Endothelial cell of umbilical vein (primary cell): ENCODE measurements at regions not wholly inside any gene's neighbourhood (a gene's known extent, or its start where the extent isn't known, plus 50 kb on each side); places are given as distances from the start of the nearest gene placed in this dataset.

ENCODE experiments used
- BruUV-seq: library from RNA; stranded (reverse); fragments of 400-500 nt; replicated peaks from 2 replicates; lab custom pipeline; 2021; lab: Mats Ljungman, UMichigan
- CTCF ChIA-PET: fragments of 300-600, 350-600 bp; sonication (Branson Sonifier 250); formaldehyde crosslinking; loops from one replicate; lab custom pipeline; 2021; ENCODE audit warnings: antibody characterized with exemption, inconsistent platforms; lab: Charles Lee
- POLR2A ChIA-PET: fragments of 300-600, 350-600 bp; sonication (Branson Sonifier 250); formaldehyde crosslinking; loops from one replicate; lab custom pipeline; 2021; ENCODE audit warnings: antibody characterized with exemption, inconsistent platforms; lab: Charles Lee
- DNase-seq: peaks from one replicate; pipeline ENCODE4 v3.0.0-alpha.2; 2011; ENCODE audit warnings: low read depth, low spot score
- FAIRE-seq: peaks from 2 replicates; lab custom pipeline; 2011; peaks lifted over from hg19 to GRCh38; lab: Jason Lieb, UNC
- H2AFZ ChIP-seq: 2 replicates; pipeline ENCODE4 v1.6.0; 2012; ENCODE audit warnings: low read depth, low read length, control low read depth, inconsistent platforms
- H3K27ac ChIP-seq: 2 replicates; pipeline ENCODE4 v1.5.1; 2011; ENCODE audit warnings: low read depth, mild to moderate bottlenecking, control low read depth, low read length, moderate library complexity; ENCODE audit not compliant: insufficient read depth
- H3K27me3 ChIP-seq, 2 experiments: 2 replicates each; pipeline versions ENCODE4 v1.6.0 to v1.6.1; 2011; ENCODE audit warnings: low read length in 2 of 2, mixed read lengths in 1 of 2; ENCODE audit not compliant: control insufficient read depth in 2 of 2, insufficient read depth in 2 of 2
- H3K36me3 ChIP-seq, 2 experiments: 2 replicates in 1 of 2; 3 replicates in 1 of 2; pipeline ENCODE4 v1.5.1; 2011; ENCODE audit warnings: low read length in 2 of 2, mild to moderate bottlenecking in 1 of 2, moderate library complexity in 1 of 2; ENCODE audit not compliant: control insufficient read depth in 2 of 2, insufficient read depth in 2 of 2; ENCODE audit errors: extremely low read depth in 1 of 2
- H3K4me1 ChIP-seq: 3 replicates; pipeline ENCODE4 v1.5.1; 2011; ENCODE audit warnings: mild to moderate bottlenecking, low read length; ENCODE audit not compliant: control insufficient read depth, insufficient read depth; ENCODE audit errors: extremely low read depth
- H3K4me2 ChIP-seq: 2 replicates; pipeline ENCODE4 v1.6.1; 2011; ENCODE audit warnings: low read length, control low read depth, mixed read lengths; ENCODE audit not compliant: insufficient read depth
- H3K4me3 ChIP-seq, 3 experiments: fragments of 200-600 bp in 1 of 3; sonication (generic), shearing (Covaris generic) in 1 of 3; replicated peaks in 1 of 3; 2 replicates each; pipeline ENCODE4 v1.5.1; 2011 to 2016; ENCODE audit warnings: control low read depth in 3 of 3, low read length in 3 of 3, mild to moderate bottlenecking in 2 of 3, inconsistent platforms in 1 of 3, low read depth in 1 of 3, moderate library complexity in 1 of 3; ENCODE audit not compliant: insufficient read depth in 1 of 3
- H3K79me2 ChIP-seq: 2 replicates; pipeline ENCODE4 v1.6.0; 2012; ENCODE audit warnings: low read length, inconsistent platforms; ENCODE audit not compliant: control insufficient read depth, insufficient read depth
- H3K9ac ChIP-seq: replicated peaks from 2 replicates; pipeline ENCODE3; 2011; ENCODE audit warnings: low read length, control low read depth; ENCODE audit not compliant: insufficient read depth; ENCODE audit errors: extremely low read depth
- H3K9me1 ChIP-seq: replicated peaks from 3 replicates; pipeline ENCODE4 v1.6.0; 2011; ENCODE audit warnings: mild to moderate bottlenecking, low read length; ENCODE audit not compliant: control insufficient read depth, insufficient read depth; ENCODE audit errors: extremely low read depth
- H3K9me3 ChIP-seq: replicated peaks from 2 replicates; pipeline ENCODE4 v1.5.1; 2012; ENCODE audit warnings: low read length, inconsistent platforms; ENCODE audit not compliant: control insufficient read depth, insufficient read depth
- H4K20me1 ChIP-seq: replicated peaks from 2 replicates; pipeline ENCODE3; 2011; ENCODE audit warnings: mild to moderate bottlenecking, low read length; ENCODE audit not compliant: control insufficient read depth, insufficient read depth; ENCODE audit errors: extremely low read depth
- EZH2 ChIP-seq: IDR thresholded peaks from 2 replicates; pipeline ENCODE4 v1.6.1; 2012; ENCODE audit warnings: borderline replicate concordance, low read depth, mild to moderate bottlenecking, moderate library complexity, low read length, inconsistent platforms; ENCODE audit not compliant: severe bottlenecking
- FOS ChIP-seq: IDR thresholded peaks from 2 replicates; pipeline ENCODE4 v1.6.1; 2011; ENCODE audit warnings: mild to moderate bottlenecking, low read length, moderate library complexity, borderline replicate concordance; ENCODE audit not compliant: insufficient read depth
- JUN ChIP-seq: IDR thresholded peaks from 2 replicates; pipeline ENCODE4 v1.6.1; 2011; ENCODE audit warnings: borderline replicate concordance, low read depth; ENCODE audit not compliant: insufficient read length, insufficient read depth
- MYC ChIP-seq: IDR thresholded peaks from one replicate; pipeline ENCODE4 v1.6.1; 2011; ENCODE audit warnings: mild to moderate bottlenecking, low read depth, low read length
- POLR2A ChIP-seq: IDR thresholded peaks from 2 replicates; pipeline ENCODE4 v1.6.1; 2012; ENCODE audit warnings: low read depth, mild to moderate bottlenecking, control low read depth, low read length
- POLR2AphosphoS5 ChIP-seq: IDR thresholded peaks from 2 replicates; pipeline ENCODE4 v1.6.1; 2012; ENCODE audit warnings: low read depth, mild to moderate bottlenecking, control low read depth, low read length, moderate library complexity; ENCODE audit not compliant: insufficient read depth
- dilution Hi-C: fragments of 300-500 bp; cut with MboI; formaldehyde crosslinking; loops from one replicate; pipeline ENCODE4 v1.15.0; 2019; ENCODE audit warnings: low sequenced_read_pairs; ENCODE audit not compliant: extremely low pct_ligation_motif_present
- intact Hi-C: fragments of 100-400 bp; cut with micrococcal nuclease; formaldehyde crosslinking; loops from one replicate; pipeline ENCODE4 v1.10.0; 2022
- TF ChIP-seq, protein P1 (sequence below): IDR thresholded peaks from 2 replicates; pipeline ENCODE4 v1.6.1; 2011; ENCODE audit not compliant: insufficient read depth, insufficient read length
- TF ChIP-seq, protein P2 (sequence below), 2 donors: IDR thresholded peaks; 1 replicate in 1 of 2; 2 replicates in 1 of 2; pipeline ENCODE4 v1.5.1; 2011; ENCODE audit warnings: low read length in 2 of 2, mild to moderate bottlenecking in 2 of 2, moderate library complexity in 2 of 2, control low read depth in 1 of 2, inconsistent platforms in 1 of 2, low read depth in 1 of 2; ENCODE audit not compliant: insufficient read depth in 1 of 2; ENCODE audit errors: extremely low read depth in 1 of 2

DNA sequence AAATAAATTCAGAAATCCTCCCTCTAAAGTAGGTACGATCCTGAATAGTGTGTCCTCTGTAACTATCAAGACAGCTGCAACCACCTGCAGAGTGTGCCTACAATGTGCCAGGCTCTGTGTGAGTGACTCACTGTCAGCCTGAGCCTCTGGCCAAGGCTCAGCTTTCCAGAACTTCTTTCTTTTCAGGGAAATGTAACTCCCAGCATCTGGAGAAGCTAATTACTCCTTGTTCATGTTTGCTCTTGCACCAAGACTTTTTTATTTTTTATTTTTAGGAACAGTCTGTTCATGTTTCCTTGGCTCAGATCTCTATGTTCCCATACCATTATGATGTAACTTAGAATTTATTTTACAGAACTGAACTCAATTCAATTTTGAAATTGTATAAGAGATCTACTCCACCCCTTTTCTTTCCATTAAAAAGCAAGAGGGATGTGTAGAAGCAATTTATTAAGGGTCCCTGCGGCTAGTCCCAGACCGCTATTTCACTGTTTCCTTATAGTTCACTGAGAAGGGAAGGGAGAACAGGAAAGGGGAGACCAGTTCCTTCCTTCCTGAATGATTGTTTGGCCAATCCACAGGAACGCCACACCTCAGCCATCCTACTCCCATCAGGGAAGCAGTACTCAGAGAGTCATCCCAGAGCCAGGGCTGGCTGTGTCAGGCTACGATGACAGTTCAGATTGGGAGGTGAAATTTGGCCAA lies 112.4 kb upstream of the ZNF648 start:
- no peaks in the 10 kb centered on the region for H3K36me3 ChIP-seq
- ChIA-PET CTCF (no interaction called here), POLR2A (no interaction called here)
- FAIRE-seq: no peak
- H3K27me3 ChIP-seq: no peaks in the 10 kb centered on the region
- intact Hi-C loops: no loop called here
- no TSS peak for BruUV-seq
- H3K27ac ChIP-seq: no peak overlapping the region
- H3K4me1 ChIP-seq: no peaks in the 10 kb centered on the region
- H3K9ac ChIP-seq: no peak overlapping the region
- H3K9me3 ChIP-seq: no peaks in the 10 kb centered on the region
- no peak overlapping the region for H2AFZ ChIP-seq
- no peaks in the 10 kb centered on the region for H4K20me1 ChIP-seq
- dilution Hi-C loops: no loop called here
- no peaks in the 10 kb centered on the region for H3K9me1 ChIP-seq
- TF ChIP-seq JUN (no peak), EZH2 (no peak), MYC (no peak), FOS (no peak), POLR2A (no peak), POLR2AphosphoS5 (no peak)
- TF ChIP-seq, protein P1, sequence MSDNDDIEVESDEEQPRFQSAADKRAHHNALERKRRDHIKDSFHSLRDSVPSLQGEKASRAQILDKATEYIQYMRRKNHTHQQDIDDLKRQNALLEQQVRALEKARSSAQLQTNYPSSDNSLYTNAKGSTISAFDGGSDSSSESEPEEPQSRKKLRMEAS: no peak
- TF ChIP-seq, protein P2, sequence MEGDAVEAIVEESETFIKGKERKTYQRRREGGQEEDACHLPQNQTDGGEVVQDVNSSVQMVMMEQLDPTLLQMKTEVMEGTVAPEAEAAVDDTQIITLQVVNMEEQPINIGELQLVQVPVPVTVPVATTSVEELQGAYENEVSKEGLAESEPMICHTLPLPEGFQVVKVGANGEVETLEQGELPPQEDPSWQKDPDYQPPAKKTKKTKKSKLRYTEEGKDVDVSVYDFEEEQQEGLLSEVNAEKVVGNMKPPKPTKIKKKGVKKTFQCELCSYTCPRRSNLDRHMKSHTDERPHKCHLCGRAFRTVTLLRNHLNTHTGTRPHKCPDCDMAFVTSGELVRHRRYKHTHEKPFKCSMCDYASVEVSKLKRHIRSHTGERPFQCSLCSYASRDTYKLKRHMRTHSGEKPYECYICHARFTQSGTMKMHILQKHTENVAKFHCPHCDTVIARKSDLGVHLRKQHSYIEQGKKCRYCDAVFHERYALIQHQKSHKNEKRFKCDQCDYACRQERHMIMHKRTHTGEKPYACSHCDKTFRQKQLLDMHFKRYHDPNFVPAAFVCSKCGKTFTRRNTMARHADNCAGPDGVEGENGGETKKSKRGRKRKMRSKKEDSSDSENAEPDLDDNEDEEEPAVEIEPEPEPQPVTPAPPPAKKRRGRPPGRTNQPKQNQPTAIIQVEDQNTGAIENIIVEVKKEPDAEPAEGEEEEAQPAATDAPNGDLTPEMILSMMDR (IDR thresholded peaks at IDR 0.05; ENCODE audit: extremely low read depth in 1 of 2, insufficient read depth in 1 of 2, low read depth in 1 of 2, low read length in 2 of 2): no peak
- H3K4me2 ChIP-seq: no peak overlapping the region
- H3K4me3 ChIP-seq: no peak overlapping the region
- DNase-seq: no peak
- H3K79me2 ChIP-seq: no peaks in the 10 kb centered on the region
